ENCODE measurements at regions not wholly inside any gene's neighbourhood (a gene's known extent, or its start where the extent isn't known, plus 50 kb on each side); places are given as distances from the start of the nearest gene placed in this dataset.

GRCh38 chr2:6421888-6422287 is 443.8 kb downstream of the CMPK2 start:
- H3K4me3 Mint-ChIP-seq = no peak overlapping the region
- H3K36me3 Mint-ChIP-seq (ENCODE audit: low read depth) = no peaks in the 10 kb centered on the region
- peaks cover 8% of the 10 kb centered on the region for H3K4me1 Mint-ChIP-seq
- intact Hi-C loops (cut with micrococcal nuclease) = no loop called here
- DNase-seq (no peak), ATAC-seq (ENCODE audit: low read depth) (no peak)
- H3K9me3 Mint-ChIP-seq = no peaks in the 10 kb centered on the region
- H3K27me3 Mint-ChIP-seq = no peaks in the 10 kb centered on the region
- no peak overlapping the region for H3K27ac Mint-ChIP-seq
- ChIA-PET CTCF (no interaction called here), POLR2A (no interaction called here)
- no peak for TF ChIP-seq CTCF (IDR thresholded peaks at IDR 0.05)

- intact Hi-C loops (cut with micrococcal nuclease) = no loop called here
- Mint-ChIP-seq H3K36me3 (ENCODE audit: low read depth) (no peaks in the 10 kb centered on the region), H3K27ac (no peak overlapping the region), H3K4me3 (no peak overlapping the region), H3K4me1 (peaks cover 5% of the 10 kb centered on the region), H3K9me3 (no peaks in the 10 kb centered on the region), H3K27me3 (no peaks in the 10 kb centered on the region)
- CTCF ChIA-PET = no interaction called here
- no peak for TF ChIP-seq CTCF (IDR thresholded peaks at IDR 0.05)
- ATAC-seq (ENCODE audit: low read depth) = no peak
- POLR2A ChIA-PET = no interaction called here
- DNase-seq = no peak
Measured at GRCh38 chr2:6423157-6423556, 442.6 kb downstream of the CMPK2 start.

- POLR2A ChIA-PET = no interaction called here
- Mint-ChIP-seq H3K4me1 (no peaks in the 10 kb centered on the region), H3K27ac (no peak overlapping the region), H3K27me3 (no peaks in the 10 kb centered on the region), H3K4me3 (no peak overlapping the region), H3K36me3 (ENCODE audit: low read depth) (no peaks in the 10 kb centered on the region), H3K9me3 (no peaks in the 10 kb centered on the region)
- intact Hi-C loops (cut with micrococcal nuclease) = no loop called here
- TF ChIP-seq CTCF (IDR thresholded peaks at IDR 0.05) = no peak
- ATAC-seq (ENCODE audit: low read depth) = no peak
- CTCF ChIA-PET = no interaction called here
- DNase-seq = no peak
Measured at GRCh38 chr2:6423944-6424343, 441.8 kb downstream of the CMPK2 start.

- CTCF ChIA-PET = no interaction called here
- Mint-ChIP-seq H3K27ac (no peak overlapping the region), H3K4me1 (no peaks in the 10 kb centered on the region), H3K36me3 (ENCODE audit: low read depth) (no peaks in the 10 kb centered on the region), H3K4me3 (no peak overlapping the region), H3K9me3 (peaks cover 2% of the 10 kb centered on the region), H3K27me3 (no peaks in the 10 kb centered on the region)
- POLR2A ChIA-PET = no interaction called here
- DNase-seq = no peak
- no peak for ATAC-seq (ENCODE audit: low read depth)
- intact Hi-C loops (cut with micrococcal nuclease) = no loop called here
- TF ChIP-seq CTCF (IDR thresholded peaks at IDR 0.05) = no peak
Measured at GRCh38 chr2:6425032-6425431, 440.7 kb downstream of the CMPK2 start.

GRCh38 chr2:6429210-6429986 is 436.3 kb downstream of the CMPK2 start:
- H3K4me3 Mint-ChIP-seq = no peak overlapping the region
- H3K36me3 Mint-ChIP-seq (ENCODE audit: low read depth) = no peaks in the 10 kb centered on the region
- DNase-seq = no peak
- ChIA-PET POLR2A (no interaction called here), CTCF (no interaction called here)
- peaks cover 2% of the 10 kb centered on the region for H3K9me3 Mint-ChIP-seq
- no peaks in the 10 kb centered on the region for H3K4me1 Mint-ChIP-seq
- ATAC-seq (ENCODE audit: low read depth) = no peak
- intact Hi-C loops (cut with micrococcal nuclease) = no loop called here
- TF ChIP-seq CTCF (IDR thresholded peaks at IDR 0.05) = no peak
- H3K27ac Mint-ChIP-seq = no peak overlapping the region
- no peaks in the 10 kb centered on the region for H3K27me3 Mint-ChIP-seq

Measured in activated B cell treated with CpG ODN at 0.5 μM for 24 hours (primary cell).